Gastroesophageal sphincter (tissue), 3 donors: ENCODE measurements at regions not wholly inside any gene's neighbourhood (a gene's known extent, or its start where the extent isn't known, plus 50 kb on each side); places are given as distances from the start of the nearest gene placed in this dataset.

Source experiments
- EP300 ChIP-seq: sonication (generic); formaldehyde crosslinking; IDR thresholded peaks from one replicate; pipeline ENCODE4 v1.6.1; 2017; ENCODE audit warnings: antibody characterized with exemption, mild to moderate bottlenecking
- POLR2A ChIP-seq, 2 donors: fragments of 450-650 bp; IDR thresholded peaks; one replicate each; pipeline ENCODE4 v1.6.1; 2017; ENCODE audit warnings: antibody characterized with exemption in 2 of 2, mild to moderate bottlenecking in 2 of 2, moderate library complexity in 1 of 2
- POLR2AphosphoS5 ChIP-seq: sonication (generic); formaldehyde crosslinking; IDR thresholded peaks from one replicate; pipeline ENCODE4 v1.6.1; 2017; ENCODE audit warnings: antibody characterized with exemption
- TF ChIP-seq, protein P1 (sequence below), 4 experiments: fragments of 200-600 bp in 2 of 4; fragments of 450-650 bp in 2 of 4; sonication (generic) in 1 of 4; IDR thresholded peaks; one replicate each; pipeline ENCODE4 v1.5.1; 2017 to 2019; ENCODE audit warnings: antibody characterized with exemption in 4 of 4, mild to moderate bottlenecking in 2 of 4, moderate library complexity in 2 of 4

- TF ChIP-seq, protein P1, sequence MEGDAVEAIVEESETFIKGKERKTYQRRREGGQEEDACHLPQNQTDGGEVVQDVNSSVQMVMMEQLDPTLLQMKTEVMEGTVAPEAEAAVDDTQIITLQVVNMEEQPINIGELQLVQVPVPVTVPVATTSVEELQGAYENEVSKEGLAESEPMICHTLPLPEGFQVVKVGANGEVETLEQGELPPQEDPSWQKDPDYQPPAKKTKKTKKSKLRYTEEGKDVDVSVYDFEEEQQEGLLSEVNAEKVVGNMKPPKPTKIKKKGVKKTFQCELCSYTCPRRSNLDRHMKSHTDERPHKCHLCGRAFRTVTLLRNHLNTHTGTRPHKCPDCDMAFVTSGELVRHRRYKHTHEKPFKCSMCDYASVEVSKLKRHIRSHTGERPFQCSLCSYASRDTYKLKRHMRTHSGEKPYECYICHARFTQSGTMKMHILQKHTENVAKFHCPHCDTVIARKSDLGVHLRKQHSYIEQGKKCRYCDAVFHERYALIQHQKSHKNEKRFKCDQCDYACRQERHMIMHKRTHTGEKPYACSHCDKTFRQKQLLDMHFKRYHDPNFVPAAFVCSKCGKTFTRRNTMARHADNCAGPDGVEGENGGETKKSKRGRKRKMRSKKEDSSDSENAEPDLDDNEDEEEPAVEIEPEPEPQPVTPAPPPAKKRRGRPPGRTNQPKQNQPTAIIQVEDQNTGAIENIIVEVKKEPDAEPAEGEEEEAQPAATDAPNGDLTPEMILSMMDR (IDR thresholded peaks at IDR 0.05), result no peak
- TF ChIP-seq POLR2A (IDR thresholded peaks at IDR 0.05) (no peak), EP300 (no peak), POLR2AphosphoS5 (no peak)
Measured at GRCh38 chr14:85799668-85800067, 269.7 kb downstream of the FLRT2 start.
